NCI-H1436 (cell line): ENCODE measurements at regions not wholly inside any gene's neighbourhood (a gene's known extent, or its start where the extent isn't known, plus 50 kb on each side); places are given as distances from the start of the nearest gene placed in this dataset.

ENCODE experiments used
- DNase-seq: peaks from one replicate; lab custom pipeline; 2025; lab: John Stamatoyannopoulos, UW

DNA sequence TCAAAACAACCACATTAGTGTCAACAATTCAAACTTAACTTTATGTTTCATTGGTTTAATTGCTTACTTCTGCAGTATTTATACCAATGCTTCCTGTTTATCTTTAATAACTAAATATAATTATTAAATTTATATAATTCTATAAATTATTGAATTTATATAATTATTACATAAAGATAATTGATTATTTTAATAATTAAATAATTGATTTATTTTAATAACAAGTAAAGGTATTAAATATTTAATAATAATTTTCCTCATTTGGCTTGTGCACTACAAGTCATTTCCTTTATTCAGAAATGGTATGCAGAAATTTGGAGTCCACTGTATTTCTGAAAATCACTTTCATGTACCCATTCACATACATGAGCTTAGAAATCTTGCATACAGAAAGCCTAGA lies 156.2 kb upstream of the NSMCE3 start:
- no peak for DNase-seq

DNA sequence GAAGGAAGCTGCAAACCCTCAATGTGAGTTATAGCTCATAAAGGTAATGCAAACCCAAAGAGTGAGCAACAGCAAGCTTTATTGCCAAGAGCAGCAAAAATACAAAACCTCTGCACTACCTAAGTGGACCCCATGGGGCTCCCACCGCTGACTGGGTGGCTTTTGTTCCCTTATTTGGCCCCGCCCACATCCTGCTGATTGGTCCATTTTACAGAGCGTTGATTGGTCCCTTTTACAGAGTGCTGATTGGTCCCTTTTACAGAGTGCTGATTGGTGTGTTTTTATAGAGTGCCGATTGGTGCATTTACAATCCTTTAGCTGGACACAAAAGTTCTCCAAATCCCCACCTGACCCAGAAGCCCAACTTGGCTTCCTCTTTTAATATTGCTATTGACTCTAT lies 154.5 kb upstream of the NSMCE3 start:
- no peak for DNase-seq

DNA sequence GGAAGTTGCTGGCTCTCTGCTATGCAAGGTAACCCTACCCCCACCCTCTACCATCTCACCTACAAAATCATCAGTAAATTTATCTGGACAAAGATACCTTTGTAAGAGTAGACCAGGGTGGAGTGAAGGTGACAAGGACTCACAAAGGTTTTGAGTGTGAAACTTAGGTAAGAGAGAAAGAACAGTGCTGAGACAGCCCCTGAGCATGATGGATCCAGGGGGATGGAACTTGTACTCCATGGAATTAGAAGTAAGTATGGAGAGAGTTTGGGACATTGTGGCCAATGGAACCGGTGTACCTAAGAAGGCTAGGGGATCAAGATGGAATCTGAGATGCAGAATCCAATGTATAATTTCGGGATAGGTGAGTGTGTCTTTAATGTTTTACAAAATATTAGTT lies 153.0 kb upstream of the NSMCE3 start:
- DNase-seq: no peak

DNA sequence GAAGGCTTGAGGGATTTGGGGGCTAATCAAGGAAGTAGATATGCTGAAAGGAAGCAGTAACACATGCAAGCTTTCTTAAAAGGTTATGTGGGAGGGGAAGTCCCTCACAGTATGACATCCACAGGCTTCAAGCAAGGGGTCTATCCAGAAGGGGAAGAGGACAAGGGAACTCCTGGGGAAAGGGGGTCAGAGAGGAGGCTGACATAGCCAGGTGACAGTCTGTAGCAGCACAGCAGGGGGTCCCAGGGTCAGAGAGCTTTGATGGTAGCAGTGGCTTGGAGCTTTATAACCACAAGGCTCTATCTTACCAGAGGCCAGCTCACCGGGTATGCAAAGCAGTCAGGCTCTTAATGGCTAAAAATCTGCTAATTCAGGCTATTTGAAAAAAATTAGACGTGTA lies 150.6 kb upstream of the NSMCE3 start:
- no peak for DNase-seq

DNA sequence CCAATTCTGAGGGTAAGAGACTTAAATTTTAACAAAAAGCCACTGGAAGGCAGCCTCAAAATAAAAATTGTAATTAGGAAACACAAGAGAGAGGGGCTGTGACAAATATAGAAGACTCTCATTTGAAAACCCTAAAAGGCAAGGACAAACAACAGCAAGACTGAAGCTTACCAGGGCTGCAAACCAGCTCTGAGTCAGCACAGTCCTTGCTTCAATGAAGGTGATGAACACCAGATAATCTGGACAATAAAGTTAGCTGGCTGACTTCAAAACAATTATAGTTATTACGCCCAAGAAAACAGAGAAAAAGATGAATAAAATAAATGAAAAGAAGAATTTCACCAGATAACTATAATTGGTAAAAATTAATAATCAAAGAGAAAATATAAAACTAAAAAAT lies 149.3 kb upstream of the NSMCE3 start:
- no peak for DNase-seq

DNA sequence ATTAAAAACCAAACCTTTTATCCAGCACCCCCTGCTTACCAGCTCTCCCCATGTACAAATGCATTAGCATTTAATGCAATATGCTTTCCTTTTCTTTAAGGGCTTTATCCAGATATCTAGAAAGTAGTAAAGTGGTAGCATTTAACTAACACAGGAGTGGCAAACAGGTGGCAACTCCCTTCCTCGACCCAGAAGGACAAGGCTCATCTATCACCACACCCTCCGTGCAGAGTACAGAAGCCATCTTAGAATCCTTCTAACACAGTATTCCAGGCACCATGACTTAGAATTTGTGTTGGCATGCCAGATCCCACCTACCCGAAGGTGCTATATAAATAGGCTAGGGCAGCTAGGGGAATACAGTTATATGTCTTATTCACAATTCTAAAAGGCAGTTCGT lies 148.6 kb upstream of the NSMCE3 start:
- no peak for DNase-seq

DNA sequence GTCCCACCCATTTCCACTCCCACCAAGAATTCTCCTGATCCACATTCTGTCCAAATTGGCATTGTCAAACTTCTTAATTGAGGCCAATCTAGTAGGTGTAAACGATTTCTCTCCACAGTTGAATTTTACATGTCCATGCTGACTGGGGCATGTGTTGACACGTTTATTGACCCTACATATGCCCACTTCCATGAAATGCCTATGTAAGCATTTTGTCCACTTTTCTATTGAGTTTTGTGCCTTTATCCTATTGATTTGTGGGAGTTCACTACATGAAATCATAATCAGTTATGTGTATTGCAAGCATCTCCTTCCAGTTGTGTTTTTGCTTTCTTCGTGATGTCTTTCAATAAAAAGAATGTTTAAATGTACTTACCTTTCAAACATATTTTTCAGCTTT lies 141.7 kb upstream of the NSMCE3 start:
- no peak for DNase-seq

DNA sequence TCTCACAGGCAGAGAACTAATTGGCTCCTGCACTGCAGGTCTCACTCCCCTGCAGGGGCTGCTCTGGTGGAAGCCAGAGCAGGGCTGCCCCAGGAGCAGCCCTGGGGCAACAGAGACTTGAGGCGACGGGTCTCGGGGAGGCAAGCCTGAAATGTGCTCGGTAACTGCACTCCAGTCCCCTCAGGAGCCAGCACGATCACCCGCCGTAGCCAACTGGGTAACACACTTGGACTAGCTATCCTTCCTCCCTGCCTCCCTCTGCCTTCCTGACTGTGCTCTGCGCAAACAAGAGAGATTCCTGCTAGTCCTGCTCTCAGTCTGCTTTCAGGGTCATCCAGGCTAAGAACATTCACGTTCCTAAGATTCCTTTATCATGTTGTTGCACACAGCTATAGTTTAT lies 140.7 kb upstream of the NSMCE3 start:
- DNase-seq: no peak

DNA sequence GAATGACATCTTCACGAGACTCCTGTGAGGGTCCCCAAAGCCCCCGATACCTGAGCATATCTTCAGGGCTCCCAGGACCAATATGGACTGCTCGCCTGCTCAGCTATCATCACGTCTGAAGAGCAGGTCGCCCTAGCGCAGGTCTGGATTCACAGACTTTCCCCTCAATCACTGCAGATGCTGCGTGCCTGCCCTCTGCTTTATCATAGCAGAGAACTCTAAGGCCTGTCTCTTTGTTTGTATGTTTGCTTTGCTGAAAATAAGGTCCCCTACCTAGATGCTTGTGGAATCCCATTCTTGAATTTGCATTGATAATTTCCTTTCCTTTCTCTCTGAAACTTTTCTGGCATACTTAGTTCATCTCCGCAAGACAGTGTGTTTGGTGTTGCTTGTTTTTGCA lies 140.3 kb upstream of the NSMCE3 start:
- DNase-seq: no peak

DNA sequence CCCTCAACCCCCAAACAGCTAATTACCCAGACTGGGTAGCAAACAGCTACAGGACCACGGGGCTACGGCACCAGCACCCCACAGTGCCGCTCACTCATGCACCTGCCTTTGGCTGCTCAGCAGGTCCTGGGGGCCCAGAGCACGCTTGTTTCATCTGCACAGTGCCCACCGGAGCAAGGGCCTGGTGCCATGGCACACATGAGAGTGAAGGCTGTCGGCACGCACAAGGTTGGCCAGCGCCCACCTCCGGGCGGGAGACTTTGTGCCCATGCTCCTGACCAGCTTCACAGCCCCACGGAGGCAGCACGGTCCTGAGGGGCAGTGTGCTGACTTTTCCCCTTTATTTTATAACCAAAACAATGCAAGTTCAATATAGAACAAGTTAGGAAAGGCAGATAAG lies 135.9 kb upstream of the NSMCE3 start:
- no peak for DNase-seq

DNA sequence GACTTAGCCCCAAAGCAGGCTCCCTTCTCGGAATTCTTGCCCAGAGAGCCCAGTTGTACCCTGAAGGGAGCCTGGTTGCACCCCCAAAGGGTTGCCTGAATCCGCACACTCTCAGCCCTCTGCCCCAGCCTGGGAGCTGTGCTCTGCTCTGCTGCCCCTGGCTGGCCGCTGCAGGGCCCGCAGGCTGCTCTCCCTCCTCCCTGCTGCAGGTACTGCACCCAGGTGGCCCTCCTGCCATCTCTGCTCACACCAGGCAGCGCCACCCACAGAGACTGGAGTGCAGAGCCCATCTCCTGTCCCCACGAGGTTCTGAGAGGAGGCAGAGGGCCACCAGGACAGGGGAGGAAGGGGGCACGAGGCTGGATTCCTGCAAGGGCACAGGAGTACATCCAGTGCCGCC lies 134.2 kb upstream of the NSMCE3 start:
- DNase-seq: no peak

DNA sequence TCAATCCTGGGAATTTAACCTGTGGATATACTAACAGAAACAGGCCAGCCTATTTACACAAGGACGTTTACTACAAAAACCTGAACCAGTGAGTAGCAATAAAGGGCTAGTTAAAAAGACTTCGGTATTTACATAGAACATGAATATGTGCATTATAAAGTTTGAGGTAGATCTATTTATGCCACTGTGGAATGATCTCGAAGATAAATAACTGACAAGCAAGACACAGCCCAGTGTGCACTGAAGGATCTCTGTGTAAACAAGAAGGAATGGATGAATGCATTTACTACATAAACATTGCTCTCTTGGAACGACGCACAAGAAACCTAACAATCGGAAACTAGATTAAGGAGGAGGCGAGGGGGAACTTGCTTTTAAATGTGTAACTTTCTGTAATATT lies 132.0 kb upstream of the NSMCE3 start:
- no peak for DNase-seq

DNA sequence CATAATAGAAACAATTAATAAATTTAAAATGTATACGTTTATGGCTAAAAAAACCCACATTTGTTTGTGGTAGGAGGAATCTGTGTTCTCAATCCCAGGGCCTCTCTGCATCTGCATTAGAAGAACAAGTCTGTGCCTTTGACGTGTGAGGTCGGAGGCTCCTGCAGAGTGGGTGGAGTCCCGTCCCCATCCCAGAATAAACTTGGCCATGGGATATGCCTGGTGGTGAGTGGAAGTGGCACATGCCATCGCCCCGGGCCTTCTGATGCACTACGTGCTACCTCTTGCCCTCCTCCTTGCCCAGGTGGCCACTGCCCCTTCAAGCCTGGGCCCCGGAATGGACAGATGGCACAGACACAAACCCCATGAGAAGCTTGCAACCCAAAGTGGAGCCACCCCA lies 131.1 kb upstream of the NSMCE3 start:
- no peak for DNase-seq

DNA sequence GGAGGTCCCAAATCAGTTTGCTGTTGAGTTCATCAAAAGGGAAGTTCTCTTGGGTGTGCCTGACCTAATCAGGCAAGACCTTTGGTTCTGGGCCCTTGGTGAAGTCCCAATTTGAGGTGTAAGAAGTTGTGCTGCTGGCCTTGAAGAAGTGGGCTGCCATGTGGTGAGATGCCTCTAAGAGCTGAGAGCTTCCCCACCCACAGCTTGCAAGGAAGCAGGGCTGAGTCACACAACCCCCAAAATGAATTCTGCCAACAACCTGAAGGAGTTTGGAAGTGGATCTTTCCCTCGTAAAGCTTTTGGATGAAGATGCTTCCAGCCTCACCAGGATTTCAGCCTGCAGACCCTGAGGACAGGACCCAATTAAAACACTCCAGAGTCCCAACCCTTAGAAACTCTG lies 129.3 kb upstream of the NSMCE3 start:
- DNase-seq: no peak

DNA sequence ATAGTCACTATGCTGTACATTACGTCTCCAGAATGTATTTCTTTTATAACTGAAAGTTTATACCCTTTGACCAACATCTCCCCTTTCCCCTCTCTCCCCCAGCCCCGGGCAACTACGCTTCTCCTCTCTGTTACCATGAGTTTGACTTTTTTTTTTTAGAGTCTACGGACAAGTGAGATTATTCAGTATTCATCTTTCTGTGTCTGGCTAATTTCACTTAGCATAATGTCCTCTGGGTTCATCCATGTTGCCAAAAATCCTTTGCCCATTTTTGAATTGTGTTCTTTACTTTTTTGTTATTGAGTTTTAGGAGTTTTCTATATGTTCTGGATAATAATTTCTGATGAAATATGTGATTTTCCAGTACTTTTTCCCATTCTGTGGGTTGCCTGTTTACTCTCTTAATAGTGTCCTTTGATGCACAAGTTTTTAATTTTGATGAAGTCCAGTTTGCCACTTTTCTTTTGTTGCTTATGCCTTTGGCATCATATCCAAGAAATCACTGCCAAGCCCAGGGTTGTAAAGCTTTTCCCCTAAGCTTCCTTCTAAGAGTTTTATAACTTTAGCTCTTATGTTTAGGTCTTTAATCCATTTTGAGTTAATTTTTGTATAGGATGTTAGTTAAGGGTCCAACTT lies 126.7 kb upstream of the NSMCE3 start:
- DNase-seq: no peak

DNA sequence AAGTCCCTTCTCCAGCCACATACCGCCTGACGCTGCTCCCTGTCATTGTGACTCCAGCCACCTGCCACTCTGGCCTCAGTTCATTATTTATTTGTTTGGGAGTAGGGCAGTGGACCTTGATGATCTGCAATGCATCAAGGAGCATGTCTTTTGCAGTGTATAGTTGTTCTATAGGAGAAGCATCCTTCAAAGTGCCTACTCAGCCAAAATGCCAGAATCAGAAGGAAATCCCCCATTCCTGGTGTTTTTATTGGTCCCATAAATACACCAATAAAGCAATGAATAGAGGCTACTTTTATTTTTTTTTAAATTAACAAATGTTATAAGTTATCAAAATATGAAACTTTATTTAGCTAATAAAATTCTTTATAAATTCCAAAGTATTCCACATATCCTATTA lies 123.8 kb upstream of the NSMCE3 start:
- no peak for DNase-seq

DNA sequence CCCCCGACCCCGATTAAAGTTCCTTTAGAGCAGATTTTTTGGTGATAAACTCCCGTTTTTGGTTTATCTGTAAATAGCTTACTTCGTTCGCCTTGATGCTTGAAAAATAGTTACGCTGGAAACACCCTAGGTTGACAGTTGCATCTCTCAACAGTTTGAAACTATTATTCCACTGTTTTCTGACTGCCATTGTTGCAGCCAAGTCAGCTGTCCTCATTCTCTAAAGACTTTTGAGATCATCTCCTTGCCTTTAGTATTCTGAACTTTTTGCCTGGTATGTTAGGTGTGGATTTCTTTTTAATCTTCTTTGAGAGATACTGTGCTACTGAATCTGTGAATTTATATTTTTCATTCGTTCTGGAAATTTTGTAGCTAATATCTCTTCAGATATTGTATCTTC lies 122.7 kb upstream of the NSMCE3 start:
- no peak for DNase-seq

DNA sequence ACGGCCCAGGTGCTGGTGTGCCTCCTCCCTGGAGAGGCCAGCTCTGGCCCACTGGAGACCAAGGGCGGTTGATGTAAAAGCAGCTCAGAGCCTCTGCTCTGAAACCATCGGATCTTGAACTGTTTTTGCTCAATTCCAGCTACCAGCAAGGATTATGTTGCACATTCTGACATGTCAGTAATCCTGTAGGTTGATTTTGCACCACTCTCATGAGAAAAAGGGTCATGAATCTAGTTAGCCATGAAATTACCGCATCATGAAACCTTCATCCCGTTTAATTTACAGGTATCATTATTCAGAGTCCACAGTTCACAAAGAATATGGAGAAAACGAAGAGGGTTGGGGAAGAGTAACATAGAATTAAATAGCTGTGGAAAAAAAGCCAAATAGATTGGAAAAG lies 120.4 kb upstream of the NSMCE3 start:
- DNase-seq: no peak

DNA sequence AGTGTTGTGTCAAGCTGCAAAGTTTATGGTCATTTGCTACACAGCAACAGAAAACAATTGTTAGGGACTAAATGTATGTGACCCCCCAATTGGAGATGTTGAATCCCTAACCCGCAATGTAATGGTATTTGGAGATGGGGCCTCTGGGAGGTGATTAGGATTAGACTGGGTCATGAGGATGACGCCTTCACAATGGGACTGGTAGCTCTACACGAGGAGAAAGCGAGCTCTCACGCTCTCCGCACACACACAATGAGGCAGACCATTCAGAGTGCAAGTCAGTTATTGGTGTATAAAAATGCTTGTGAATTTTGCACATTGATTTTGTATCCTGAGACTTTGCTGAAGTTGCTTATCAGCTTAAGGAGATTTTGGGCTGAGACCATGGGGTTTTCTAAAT lies 116.9 kb upstream of the NSMCE3 start:
- no peak for DNase-seq

DNA sequence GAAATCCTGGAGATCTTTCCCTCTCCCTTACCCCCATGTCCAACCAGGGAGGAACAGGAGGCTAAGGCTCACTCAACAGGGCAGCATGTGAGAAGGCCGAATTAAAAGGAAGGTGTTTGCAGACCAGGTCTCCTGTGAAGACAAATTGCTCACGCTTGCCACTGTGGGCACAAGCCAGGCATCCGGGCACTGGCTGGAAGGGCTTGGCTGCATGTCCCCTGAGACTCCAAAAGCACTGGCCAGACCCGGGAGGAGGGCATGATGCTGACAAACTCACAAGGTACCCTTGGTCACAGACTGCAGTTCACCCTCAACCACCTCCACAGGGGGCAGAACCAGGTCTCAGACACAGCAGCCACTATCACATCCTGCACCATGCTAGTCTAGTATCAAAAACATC lies 113.7 kb upstream of the NSMCE3 start:
- DNase-seq: no peak

DNA sequence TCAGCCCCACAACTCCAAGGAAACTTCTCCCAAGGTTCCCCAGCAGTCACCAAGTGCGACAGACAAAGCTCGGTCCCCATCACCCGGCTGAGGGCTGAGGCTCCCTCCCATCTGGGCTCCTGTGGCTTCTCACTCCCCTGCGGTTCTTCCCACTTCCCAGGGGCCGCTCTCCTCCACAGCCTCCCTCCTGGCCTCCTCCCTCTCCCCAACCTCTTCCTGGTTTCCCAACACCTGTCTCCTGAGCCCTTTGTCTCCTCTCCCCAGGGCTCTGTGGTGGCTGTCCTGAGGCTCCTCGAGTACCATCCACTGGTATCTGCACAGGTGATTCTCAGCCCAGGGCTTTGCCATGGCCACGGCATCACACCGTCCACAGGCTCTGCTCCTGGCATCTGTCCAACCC lies 113.2 kb upstream of the NSMCE3 start:
- DNase-seq: no peak

DNA sequence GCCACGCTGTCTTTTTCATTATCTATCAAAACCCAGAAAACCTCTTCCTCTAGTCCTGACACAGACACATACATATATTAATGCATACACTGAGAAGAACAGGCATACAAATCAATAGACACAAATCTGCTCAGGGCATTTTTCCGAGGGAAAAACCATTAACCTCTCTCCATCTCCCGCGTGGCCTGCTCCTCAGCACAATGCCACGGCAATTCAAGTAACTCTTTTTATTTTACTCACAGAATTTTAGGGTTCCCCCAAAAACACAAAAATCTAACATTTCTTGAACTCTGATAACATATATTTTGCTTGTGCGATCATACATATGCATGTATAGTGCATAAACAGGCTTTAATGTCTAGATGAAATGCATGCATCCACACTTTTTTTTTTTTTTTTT lies 110.8 kb upstream of the NSMCE3 start:
- no peak for DNase-seq

DNA sequence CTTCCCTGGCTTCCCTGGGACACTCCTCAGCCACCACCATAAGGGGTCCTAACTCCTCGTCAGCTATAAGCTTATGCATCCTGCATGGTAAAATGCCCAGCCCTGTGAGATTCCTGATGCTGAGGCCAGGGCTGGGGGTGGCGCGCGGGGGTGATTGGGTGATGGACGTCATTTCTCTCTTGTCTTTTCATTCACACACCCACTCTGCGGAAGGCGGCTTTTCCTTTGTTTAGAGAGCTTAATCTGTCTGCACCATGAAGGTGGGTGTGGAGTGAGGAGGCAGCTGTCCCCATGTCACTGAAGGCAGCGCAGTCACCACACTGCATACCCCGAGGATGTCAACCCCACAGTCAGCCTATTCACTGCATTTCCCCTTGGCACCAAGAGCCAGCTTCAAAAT lies 110.0 kb upstream of the NSMCE3 start:
- DNase-seq: no peak

DNA sequence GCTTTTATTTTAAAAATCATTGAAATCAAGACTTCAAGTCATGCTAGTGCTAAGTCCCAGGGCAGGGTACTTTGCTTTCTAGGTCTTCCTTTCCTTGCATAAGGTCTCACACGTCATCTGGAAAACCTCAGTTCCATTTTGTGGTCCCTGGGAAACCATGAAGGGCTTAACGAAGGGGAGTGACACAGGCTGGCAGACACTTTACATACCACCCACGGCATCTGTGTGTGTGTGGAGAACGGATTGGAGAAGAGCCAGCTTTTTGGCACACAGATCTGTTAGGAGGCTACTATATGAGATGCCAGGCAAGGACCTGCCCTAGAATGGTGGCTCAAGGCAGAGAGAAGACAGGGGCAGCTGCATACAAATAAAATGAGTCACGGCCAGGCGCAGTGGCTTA lies 107.5 kb upstream of the NSMCE3 start:
- no peak for DNase-seq

DNA sequence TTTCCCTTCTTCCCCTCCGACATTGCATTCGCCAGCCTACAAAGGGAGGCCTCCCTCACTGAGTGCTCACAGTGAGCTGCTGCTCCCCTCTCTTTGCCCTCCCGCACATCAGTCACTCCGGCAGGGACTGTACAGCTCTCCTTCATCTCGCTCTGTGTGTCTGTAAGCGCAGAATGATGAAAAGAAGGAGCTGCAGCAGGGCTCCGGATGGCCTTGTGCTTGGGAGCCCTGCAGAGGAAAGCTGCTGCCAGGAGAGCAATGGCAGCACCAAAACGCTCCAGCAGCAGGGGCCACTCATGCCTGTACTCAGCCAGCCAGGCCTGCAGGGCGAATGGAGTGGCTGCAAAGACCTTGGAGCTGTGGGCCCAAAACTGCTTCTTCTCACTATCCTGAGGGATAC lies 107.0 kb upstream of the NSMCE3 start:
- no peak for DNase-seq
